ENCODE measurements at regions not wholly inside any gene's neighbourhood (a gene's known extent, or its start where the extent isn't known, plus 50 kb on each side); places are given as distances from the start of the nearest gene placed in this dataset.

DNA sequence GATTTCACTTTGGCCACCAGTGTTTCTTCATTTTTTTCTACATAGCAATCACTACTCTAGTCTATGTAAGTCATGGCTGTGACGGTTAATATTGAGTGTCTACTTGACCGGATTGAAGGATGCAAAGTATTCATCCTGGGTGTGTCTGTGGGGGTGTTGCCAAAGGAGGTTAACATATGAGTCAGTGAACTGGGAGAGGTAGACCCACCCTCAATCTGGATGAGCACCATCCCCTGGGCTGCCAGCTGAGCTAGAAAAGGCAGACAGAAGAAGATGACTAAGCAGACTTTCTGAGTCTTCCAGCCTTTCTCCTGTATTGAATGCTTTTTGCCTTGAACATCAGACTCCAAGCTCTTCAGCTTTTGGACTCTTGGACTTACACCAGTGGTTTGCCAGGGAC is 265.0 kb upstream of the SLC8A1 start:
- DNase-seq (ENCODE audit: low read depth), result no peak
- no peak for TF ChIP-seq CTCF (conservative IDR thresholded peaks at IDR 0.05; ENCODE audit: low read depth, low read length)
- H3K4me3 ChIP-seq (ENCODE audit: low read depth, low read length), result no peak overlapping the region

GRCh38 chr2:40719414-40719813 is 267.5 kb upstream of the SLC8A1 start:
- H3K4me3 ChIP-seq (ENCODE audit: low read depth, low read length), result no peak overlapping the region
- no peak for TF ChIP-seq CTCF (conservative IDR thresholded peaks at IDR 0.05; ENCODE audit: low read depth, low read length)
- DNase-seq (ENCODE audit: low read depth), result no peak

DNA sequence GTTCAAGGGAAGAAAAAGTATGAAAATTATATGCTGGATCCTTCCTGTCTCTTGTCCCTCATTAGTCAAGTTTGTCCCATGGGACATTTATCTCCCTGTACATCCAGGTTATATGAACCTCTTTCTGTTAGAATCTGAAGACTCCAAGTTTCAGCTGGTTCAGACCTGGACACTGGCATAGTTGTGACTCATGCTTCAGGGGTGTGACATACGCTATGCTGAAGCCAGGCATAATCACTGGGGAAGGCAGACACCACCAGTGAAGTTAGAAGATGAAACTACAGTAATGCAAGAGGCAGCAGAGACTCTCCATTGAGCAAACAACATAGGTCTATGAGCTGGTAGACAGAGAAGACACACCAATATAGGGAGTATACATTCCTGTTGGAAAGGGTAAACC is 269.7 kb upstream of the SLC8A1 start:
- DNase-seq (ENCODE audit: low read depth), result no peak
- TF ChIP-seq CTCF (conservative IDR thresholded peaks at IDR 0.05; ENCODE audit: low read depth, low read length), result no peak
- H3K4me3 ChIP-seq (ENCODE audit: low read depth, low read length), result no peak overlapping the region

- no peak overlapping the region for H3K4me3 ChIP-seq (ENCODE audit: low read depth, low read length)
- TF ChIP-seq CTCF (conservative IDR thresholded peaks at IDR 0.05; ENCODE audit: low read depth, low read length), result no peak
- no peak for DNase-seq (ENCODE audit: low read depth)
Measured at GRCh38 chr2:40723194-40723593, 271.3 kb upstream of the SLC8A1 start.

DNA sequence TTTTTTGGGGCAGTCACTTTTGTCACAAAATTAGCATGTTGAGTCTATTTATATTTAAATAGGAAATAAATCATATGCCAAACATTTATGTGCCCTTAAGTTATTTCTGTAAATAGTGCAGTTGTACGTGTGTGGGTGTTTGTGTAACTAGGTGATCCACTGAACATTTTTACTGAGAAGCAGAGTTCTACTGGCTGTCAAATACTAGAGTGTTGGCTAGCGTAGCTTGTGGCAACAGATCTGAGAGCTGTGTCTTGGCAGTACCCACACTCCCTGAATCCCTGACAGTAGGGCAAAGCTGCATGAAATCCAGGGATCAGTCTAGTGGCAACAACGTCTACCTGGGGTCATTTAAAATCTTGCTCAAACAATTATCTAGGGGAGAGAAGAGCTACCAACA is 273.1 kb upstream of the SLC8A1 start:
- TF ChIP-seq CTCF (conservative IDR thresholded peaks at IDR 0.05; ENCODE audit: low read depth, low read length), result no peak

GRCh38 chr2:40725950-40726349 is 274.1 kb upstream of the SLC8A1 start:
- no peak overlapping the region for H3K4me3 ChIP-seq (ENCODE audit: low read depth, low read length)
- DNase-seq (ENCODE audit: low read depth), result no peak
- no peak for TF ChIP-seq CTCF (conservative IDR thresholded peaks at IDR 0.05; ENCODE audit: low read depth, low read length)

More for the DNA sequence above, 273.1 kb upstream of the SLC8A1 start:
- no peak for DNase-seq (ENCODE audit: low read depth)
- no peak overlapping the region for H3K4me3 ChIP-seq (ENCODE audit: low read depth, low read length)

DNA sequence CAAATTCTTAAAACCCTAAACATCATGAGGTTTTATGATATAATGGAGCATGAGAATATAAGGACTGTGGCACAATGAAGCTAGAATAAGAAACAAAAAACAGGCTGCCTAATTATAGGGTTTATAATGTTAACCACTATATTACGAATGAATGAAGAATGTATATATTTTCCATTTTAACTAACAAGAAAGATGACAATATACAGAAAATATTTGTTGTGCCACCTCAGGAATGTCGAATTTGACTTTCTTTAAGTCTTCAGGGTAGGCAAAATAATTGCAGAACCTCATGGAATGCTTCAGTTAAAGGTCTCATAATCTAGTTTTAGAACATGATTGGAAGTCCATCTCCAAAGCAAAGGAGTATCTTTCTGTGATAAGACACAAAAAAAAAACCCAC is 282.9 kb upstream of the SLC8A1 start:
- peak; percentile 3 for DNase-seq (ENCODE audit: low read depth)
- no peak for TF ChIP-seq CTCF (conservative IDR thresholded peaks at IDR 0.05; ENCODE audit: low read depth, low read length)

More for the DNA sequence above, 282.9 kb upstream of the SLC8A1 start:
- no peak overlapping the region for H3K4me3 ChIP-seq (ENCODE audit: low read depth, low read length)
